Lower lobe of right lung (tissue), 2 donors: ENCODE measurements at regions not wholly inside any gene's neighbourhood (a gene's known extent, or its start where the extent isn't known, plus 50 kb on each side); places are given as distances from the start of the nearest gene placed in this dataset.
"Not testable (repeated sequence)": the region's sequence is repeated elsewhere in the genome, so short reads cannot be mapped to it uniquely, and the experiment has no call there.

Experiments used
- ATAC-seq, 2 donors: fragments of 200-7000 bp; cut with Tn5 transposase; one replicate each; pipeline ENCODE4 v1.9.1; 2020 to 2022; ENCODE audit warnings: mild to moderate bottlenecking in 2 of 2, moderate library complexity in 2 of 2
- DNase-seq: peaks from one replicate; pipeline ENCODE4 v3.0.0-alpha.2; 2020
- H3K27ac ChIP-seq: fragments of 200-600 bp; one replicate; pipeline ENCODE4 v1.8.0; 2022
- H3K27me3 ChIP-seq: fragments of 200-600 bp; one replicate; pipeline ENCODE4 v1.8.0; 2022; ENCODE audit warnings: low read depth
- H3K36me3 ChIP-seq: fragments of 200-600 bp; one replicate; pipeline ENCODE4 v1.8.0; 2022; ENCODE audit warnings: mild to moderate bottlenecking
- H3K4me1 ChIP-seq: fragments of 200-600 bp; one replicate; pipeline ENCODE4 v1.8.0; 2022
- H3K4me3 ChIP-seq: fragments of 200-600 bp; one replicate; pipeline ENCODE4 v1.8.0; 2022; ENCODE audit warnings: mild to moderate bottlenecking
- H3K9me3 ChIP-seq: fragments of 200-600 bp; one replicate; pipeline ENCODE4 v1.8.0; 2022
- intact Hi-C: fragments of 100-400 bp; cut with DNase I; formaldehyde crosslinking; loops from one replicate; pipeline ENCODE4 v1.11.0; 2022
- TF ChIP-seq, protein P1 (sequence below): fragments of 200-600 bp; IDR thresholded peaks from one replicate; pipeline ENCODE4 v1.8.0; 2022; ENCODE audit warnings: antibody characterized with exemption, mild to moderate bottlenecking
- donor health status: DM: no; HTN: yes; CAD: no; lungs with severe emphysema.

DNA sequence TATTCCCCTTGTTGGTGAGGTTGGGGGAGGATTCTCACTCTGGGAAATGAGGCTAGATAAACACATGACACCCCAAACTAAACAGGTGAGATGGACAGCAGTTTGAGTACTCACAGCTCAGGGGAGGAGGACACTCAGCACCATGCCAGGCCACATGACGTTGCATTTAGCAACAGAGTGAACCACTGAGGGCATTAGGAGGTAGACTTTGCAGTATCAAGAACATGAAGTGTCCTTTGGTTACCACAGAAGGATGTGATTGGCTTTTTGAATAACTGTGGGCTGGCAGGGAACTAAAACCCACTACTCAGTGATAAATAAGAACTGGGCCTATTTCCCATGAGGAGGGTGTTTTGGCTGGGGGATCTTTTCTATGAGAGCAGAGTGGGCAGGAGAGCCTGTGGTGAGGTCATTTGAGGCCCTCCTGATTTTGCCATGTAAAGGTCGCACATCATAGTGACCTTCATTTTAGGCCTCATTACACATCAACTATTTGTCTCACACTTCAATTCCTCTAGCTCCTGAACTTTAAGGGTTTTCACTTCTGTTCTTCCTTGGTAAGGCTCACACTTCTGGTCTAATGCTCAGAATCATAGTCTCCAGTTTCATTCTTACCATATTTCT lies 89.8 kb upstream of the PRKD1 start:
- no peak overlapping the region for H3K4me3 ChIP-seq
- H3K36me3 ChIP-seq: no peaks in the 10 kb centered on the region
- intact Hi-C loops: no loop called here
- H3K4me1 ChIP-seq: no peaks in the 10 kb centered on the region
- no peak for ATAC-seq
- no peak for DNase-seq
- no peaks in the 10 kb centered on the region for H3K27me3 ChIP-seq
- H3K27ac ChIP-seq: no peak overlapping the region
- TF ChIP-seq, protein P1, sequence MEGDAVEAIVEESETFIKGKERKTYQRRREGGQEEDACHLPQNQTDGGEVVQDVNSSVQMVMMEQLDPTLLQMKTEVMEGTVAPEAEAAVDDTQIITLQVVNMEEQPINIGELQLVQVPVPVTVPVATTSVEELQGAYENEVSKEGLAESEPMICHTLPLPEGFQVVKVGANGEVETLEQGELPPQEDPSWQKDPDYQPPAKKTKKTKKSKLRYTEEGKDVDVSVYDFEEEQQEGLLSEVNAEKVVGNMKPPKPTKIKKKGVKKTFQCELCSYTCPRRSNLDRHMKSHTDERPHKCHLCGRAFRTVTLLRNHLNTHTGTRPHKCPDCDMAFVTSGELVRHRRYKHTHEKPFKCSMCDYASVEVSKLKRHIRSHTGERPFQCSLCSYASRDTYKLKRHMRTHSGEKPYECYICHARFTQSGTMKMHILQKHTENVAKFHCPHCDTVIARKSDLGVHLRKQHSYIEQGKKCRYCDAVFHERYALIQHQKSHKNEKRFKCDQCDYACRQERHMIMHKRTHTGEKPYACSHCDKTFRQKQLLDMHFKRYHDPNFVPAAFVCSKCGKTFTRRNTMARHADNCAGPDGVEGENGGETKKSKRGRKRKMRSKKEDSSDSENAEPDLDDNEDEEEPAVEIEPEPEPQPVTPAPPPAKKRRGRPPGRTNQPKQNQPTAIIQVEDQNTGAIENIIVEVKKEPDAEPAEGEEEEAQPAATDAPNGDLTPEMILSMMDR: no peak
- no peaks in the 10 kb centered on the region for H3K9me3 ChIP-seq

DNA sequence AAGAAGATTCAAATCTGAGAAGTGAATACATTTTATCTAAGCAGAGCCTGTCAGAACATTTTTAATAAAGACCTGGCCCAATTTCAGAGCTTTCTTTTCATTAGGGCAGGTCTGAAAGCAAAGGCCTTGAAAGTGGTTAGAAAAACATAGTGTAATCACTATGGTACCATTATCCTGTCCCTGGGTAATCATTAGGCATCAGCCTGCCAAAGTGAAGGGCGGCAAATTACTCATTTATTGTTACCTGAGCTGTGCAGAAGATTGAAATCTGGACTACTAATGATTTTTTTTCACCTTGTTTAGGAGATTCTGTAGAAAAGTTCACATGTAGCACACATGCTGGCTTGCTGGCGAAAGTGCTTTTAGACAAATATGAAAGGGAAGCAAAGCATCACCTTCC lies 92.6 kb upstream of the PRKD1 start:
- Histone ChIP-seq H3K27ac (no peak overlapping the region), H3K4me1 (no peaks in the 10 kb centered on the region), H3K4me3 (no peak overlapping the region), H3K36me3 (no peaks in the 10 kb centered on the region), H3K27me3 (no peaks in the 10 kb centered on the region), H3K9me3 (no peaks in the 10 kb centered on the region)
- intact Hi-C loops: no loop called here
- TF ChIP-seq, protein P1: no peak
- ATAC-seq: no peak
- no peak for DNase-seq

GRCh38 chr14:30020687-30021086 lies 93.0 kb upstream of the PRKD1 start:
- intact Hi-C loops: no loop called here
- TF ChIP-seq, protein P1: no peak
- ATAC-seq (no peak), DNase-seq (no peak)
- Histone ChIP-seq H3K9me3 (no peaks in the 10 kb centered on the region), H3K27me3 (no peaks in the 10 kb centered on the region), H3K4me3 (no peak overlapping the region), H3K4me1 (no peaks in the 10 kb centered on the region), H3K36me3 (no peaks in the 10 kb centered on the region), H3K27ac (no peak overlapping the region)

GRCh38 chr14:30023350-30023749 lies 95.7 kb upstream of the PRKD1 start:
- H3K27me3 ChIP-seq, H3K9me3 ChIP-seq, H3K36me3 ChIP-seq, H3K4me1 ChIP-seq, ATAC-seq, DNase-seq, intact Hi-C loops, H3K27ac ChIP-seq, H3K4me3 ChIP-seq: not testable (repeated sequence)

GRCh38 chr14:30034152-30034551 lies 106.5 kb upstream of the PRKD1 start:
- Histone ChIP-seq H3K27ac (no peak overlapping the region), H3K4me3 (no peak overlapping the region), H3K36me3 (no peaks in the 10 kb centered on the region), H3K9me3 (no peaks in the 10 kb centered on the region), H3K27me3 (no peaks in the 10 kb centered on the region), H3K4me1 (no peaks in the 10 kb centered on the region)
- TF ChIP-seq, protein P1: no peak
- intact Hi-C loops: no loop called here
- ATAC-seq (no peak), DNase-seq (no peak)

DNA sequence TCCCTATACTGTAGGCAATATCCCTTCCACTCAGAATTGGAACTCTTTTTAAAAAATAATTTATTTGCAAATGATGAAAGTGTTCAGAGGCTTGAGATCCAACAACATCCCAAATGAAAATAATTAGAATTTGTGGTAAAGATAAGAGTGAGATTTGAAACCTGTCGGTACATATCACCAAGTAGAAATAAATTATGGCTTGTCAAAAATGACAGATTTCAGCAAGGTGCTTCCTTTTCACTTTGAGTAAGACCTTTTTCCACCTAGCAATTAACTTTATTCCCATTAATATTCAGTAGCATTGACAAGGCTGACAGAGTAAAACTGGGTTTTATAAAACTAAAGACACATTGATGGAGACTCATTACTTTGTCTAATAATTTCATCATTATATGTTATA lies 107.7 kb upstream of the PRKD1 start:
- TF ChIP-seq, protein P1: no peak
- DNase-seq: no peak
- intact Hi-C loops: no loop called here
- ATAC-seq: no peak
- no peaks in the 10 kb centered on the region for H3K36me3 ChIP-seq
- no peaks in the 10 kb centered on the region for H3K27me3 ChIP-seq
- H3K4me3 ChIP-seq: no peak overlapping the region
- no peak overlapping the region for H3K27ac ChIP-seq
- H3K9me3 ChIP-seq: no peaks in the 10 kb centered on the region
- H3K4me1 ChIP-seq: no peaks in the 10 kb centered on the region
